OCI-LY1 (cell line): ENCODE measurements at regions not wholly inside any gene's neighbourhood (a gene's known extent, or its start where the extent isn't known, plus 50 kb on each side); places are given as distances from the start of the nearest gene placed in this dataset.

Experiments
- H2AFZ ChIP-seq: fragments of 200-600 bp; sonication (generic), shearing (Covaris generic); 2 replicates; pipeline ENCODE4 v1.6.0; 2014; ENCODE audit warnings: antibody characterized with exemption, mild to moderate bottlenecking, low read length
- H3F3A ChIP-seq: fragments of 200-600 bp; sonication (generic), shearing (Covaris generic); 2 replicates; pipeline ENCODE4 v1.6.0; 2014; ENCODE audit warnings: mild to moderate bottlenecking, antibody characterized with exemption, low read length, moderate library complexity; ENCODE audit not compliant: insufficient read depth
- H3K27ac ChIP-seq: fragments of 200-600 bp; sonication (generic); 2 replicates; pipeline ENCODE4 v1.5.1; 2014; ENCODE audit warnings: low read length, mixed run types, mild to moderate bottlenecking, low read depth; ENCODE audit not compliant: poor library complexity, severe bottlenecking
- H3K27me3 ChIP-seq: fragments of 200-600 bp; sonication (generic); 2 replicates; pipeline ENCODE4 v1.6.0; 2014; ENCODE audit warnings: antibody characterized with exemption, mild to moderate bottlenecking, low read length, moderate library complexity; ENCODE audit not compliant: insufficient read depth
- H3K36me3 ChIP-seq: fragments of 200-600 bp; sonication (generic); 2 replicates; pipeline ENCODE4 v1.6.1; 2014; ENCODE audit warnings: mild to moderate bottlenecking, antibody characterized with exemption, low read length, moderate library complexity, mixed read lengths; ENCODE audit not compliant: insufficient read depth
- H3K4me1 ChIP-seq: fragments of 200-600 bp; sonication (generic); 2 replicates; pipeline ENCODE4 v1.5.1; 2014; ENCODE audit warnings: mild to moderate bottlenecking, low read length, moderate library complexity; ENCODE audit not compliant: insufficient read depth, severe bottlenecking
- H3K4me2 ChIP-seq: fragments of 200-600 bp; sonication (generic), shearing (Covaris generic); 2 replicates; pipeline ENCODE4 v1.6.1; 2014; ENCODE audit warnings: low read length
- H3K4me3 ChIP-seq: fragments of 200-600 bp; sonication (generic); 2 replicates; pipeline ENCODE4 v1.5.1; 2014; ENCODE audit warnings: low read length, low read depth, mild to moderate bottlenecking, mixed read lengths; ENCODE audit not compliant: poor library complexity, severe bottlenecking
- H3K79me2 ChIP-seq: fragments of 200-600 bp; shearing (Covaris generic); 2 replicates; pipeline ENCODE4 v1.6.1; 2016; ENCODE audit warnings: mixed run types, low read length, mixed read lengths; ENCODE audit not compliant: insufficient read depth
- H3K9ac ChIP-seq: fragments of 200-600 bp; sonication (generic), shearing (Covaris generic); 2 replicates; pipeline ENCODE4 v1.6.1; 2014; ENCODE audit warnings: mild to moderate bottlenecking, low read length, mixed read lengths
- H3K9me2 ChIP-seq: fragments of 200-600 bp; sonication (generic), shearing (Covaris generic); 2 replicates; pipeline ENCODE4 v1.6.1; 2014; ENCODE audit warnings: low read depth, mild to moderate bottlenecking, low read length, mixed read lengths
- H3K9me3 ChIP-seq: fragments of 200-600 bp; shearing (Covaris generic); 2 replicates; pipeline ENCODE4 v1.6.1; 2014; ENCODE audit warnings: low read length, mixed read lengths
- H4K20me1 ChIP-seq: fragments of 200-600 bp; sonication (generic), shearing (Covaris generic); 2 replicates; pipeline ENCODE4 v1.6.0; 2016; ENCODE audit warnings: mild to moderate bottlenecking, low read length; ENCODE audit not compliant: insufficient read depth
- EZH2 ChIP-seq: fragments of 200-600 bp; sonication (generic), shearing (Covaris generic); IDR thresholded peaks from 2 replicates; pipeline ENCODE4 v1.8.0; 2017; ENCODE audit warnings: borderline replicate concordance, mixed run types, mild to moderate bottlenecking, antibody characterized with exemption, low read length, moderate library complexity, mixed read lengths
- TF ChIP-seq, protein P1 (sequence below): fragments of 200-600 bp; sonication (generic), shearing (Covaris generic); IDR thresholded peaks from 2 replicates; pipeline ENCODE4 v1.5.1; 2017; ENCODE audit warnings: mild to moderate bottlenecking, antibody characterized with exemption, low read length, moderate library complexity, mixed read lengths

DNA sequence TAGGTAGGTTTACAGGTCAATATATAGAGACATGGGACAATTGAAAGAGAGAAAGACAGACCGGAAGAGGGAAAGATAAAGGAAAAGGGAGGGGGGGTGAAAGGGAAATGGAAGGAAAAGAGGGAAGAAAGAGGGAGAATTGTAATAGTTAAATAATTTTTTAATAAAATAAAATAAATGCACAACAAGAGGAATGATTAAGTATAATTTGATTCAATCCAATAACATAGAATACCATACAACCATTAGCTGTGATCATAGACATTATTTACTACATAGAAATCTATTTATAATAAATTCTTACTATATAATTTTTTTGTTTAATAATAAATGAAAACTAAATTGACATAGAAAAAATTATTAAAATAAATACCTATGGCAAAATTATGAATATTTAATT, 330.7 kb downstream of the NR4A2 start:
- no peaks in the 10 kb centered on the region for H4K20me1 ChIP-seq
- no peaks in the 10 kb centered on the region for H3K27me3 ChIP-seq
- H3F3A ChIP-seq: no peaks in the 10 kb centered on the region; the same call in 1 of the 2 replicates
- H3K4me2 ChIP-seq: no peak overlapping the region
- no peaks in the 10 kb centered on the region for H3K9me3 ChIP-seq
- TF ChIP-seq, protein P1, sequence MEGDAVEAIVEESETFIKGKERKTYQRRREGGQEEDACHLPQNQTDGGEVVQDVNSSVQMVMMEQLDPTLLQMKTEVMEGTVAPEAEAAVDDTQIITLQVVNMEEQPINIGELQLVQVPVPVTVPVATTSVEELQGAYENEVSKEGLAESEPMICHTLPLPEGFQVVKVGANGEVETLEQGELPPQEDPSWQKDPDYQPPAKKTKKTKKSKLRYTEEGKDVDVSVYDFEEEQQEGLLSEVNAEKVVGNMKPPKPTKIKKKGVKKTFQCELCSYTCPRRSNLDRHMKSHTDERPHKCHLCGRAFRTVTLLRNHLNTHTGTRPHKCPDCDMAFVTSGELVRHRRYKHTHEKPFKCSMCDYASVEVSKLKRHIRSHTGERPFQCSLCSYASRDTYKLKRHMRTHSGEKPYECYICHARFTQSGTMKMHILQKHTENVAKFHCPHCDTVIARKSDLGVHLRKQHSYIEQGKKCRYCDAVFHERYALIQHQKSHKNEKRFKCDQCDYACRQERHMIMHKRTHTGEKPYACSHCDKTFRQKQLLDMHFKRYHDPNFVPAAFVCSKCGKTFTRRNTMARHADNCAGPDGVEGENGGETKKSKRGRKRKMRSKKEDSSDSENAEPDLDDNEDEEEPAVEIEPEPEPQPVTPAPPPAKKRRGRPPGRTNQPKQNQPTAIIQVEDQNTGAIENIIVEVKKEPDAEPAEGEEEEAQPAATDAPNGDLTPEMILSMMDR: no peak
- TF ChIP-seq EZH2: no peak
- H3K4me1 ChIP-seq: no peaks in the 10 kb centered on the region
- H3K79me2 ChIP-seq: no peaks in the 10 kb centered on the region
- no peaks in the 10 kb centered on the region for H3K36me3 ChIP-seq
- H2AFZ ChIP-seq: no peak overlapping the region
- no peak overlapping the region for H3K27ac ChIP-seq
- H3K9ac ChIP-seq: no peak overlapping the region
- no peak overlapping the region for H3K4me3 ChIP-seq
- H3K9me2 ChIP-seq: no peaks in the 10 kb centered on the region

DNA sequence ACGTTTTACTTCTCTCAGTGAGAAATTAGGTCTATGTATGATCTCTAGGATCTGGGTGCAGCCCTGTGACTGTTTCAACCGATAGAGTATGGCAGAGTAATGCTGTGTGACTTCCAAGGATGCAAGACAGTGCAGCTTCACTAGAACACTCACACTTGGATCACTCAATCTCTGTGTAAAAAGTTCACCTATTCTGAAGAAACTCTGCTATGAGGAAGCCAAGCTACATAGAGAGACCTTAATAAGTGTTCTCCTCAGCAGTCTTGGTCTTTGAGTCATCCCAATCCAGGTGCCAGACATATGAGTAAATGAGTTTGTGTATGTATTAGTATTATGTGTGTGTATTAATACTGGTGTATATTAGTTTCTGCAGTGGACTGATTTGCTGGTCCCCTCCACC, 335.0 kb downstream of the NR4A2 start:
- Histone ChIP-seq H3K27me3 (no peaks in the 10 kb centered on the region), H4K20me1 (no peaks in the 10 kb centered on the region), H3K9me2 (no peaks in the 10 kb centered on the region), H3K4me2 (no peak overlapping the region), H3K36me3 (no peaks in the 10 kb centered on the region), H3K9ac (no peak overlapping the region), H3F3A (no peaks in the 10 kb centered on the region; the same call in 1 of the 2 replicates), H3K4me1 (no peaks in the 10 kb centered on the region), H2AFZ (no peak overlapping the region), H3K4me3 (no peak overlapping the region), H3K9me3 (no peaks in the 10 kb centered on the region), H3K79me2 (no peaks in the 10 kb centered on the region), H3K27ac (no peak overlapping the region)
- TF ChIP-seq, protein P1: no peak
- TF ChIP-seq EZH2: no peak

DNA sequence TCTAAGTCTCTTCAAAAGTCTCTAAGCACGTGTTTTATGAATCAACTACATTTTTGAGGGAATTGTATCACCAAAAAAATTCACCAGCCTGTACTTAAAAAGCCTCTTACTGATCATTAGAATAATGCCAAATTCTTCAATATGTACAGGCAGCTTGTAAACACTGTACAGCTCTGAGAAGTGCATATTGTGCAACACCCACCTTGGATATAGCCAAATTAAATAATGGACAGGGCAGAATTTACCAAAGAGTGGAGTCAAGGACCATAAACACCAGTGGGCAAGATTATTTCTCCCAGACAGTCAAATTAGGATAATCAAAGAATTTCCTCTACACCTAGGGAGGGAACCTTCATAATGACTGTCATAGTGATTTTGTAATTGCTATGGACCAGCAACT, 338.2 kb downstream of the NR4A2 start:
- Histone ChIP-seq H2AFZ (no peak overlapping the region), H4K20me1 (no peaks in the 10 kb centered on the region), H3K4me3 (no peak overlapping the region), H3K27ac (no peak overlapping the region), H3K79me2 (no peaks in the 10 kb centered on the region), H3K4me1 (no peaks in the 10 kb centered on the region), H3K9me2 (no peaks in the 10 kb centered on the region), H3K9me3 (no peaks in the 10 kb centered on the region), H3K4me2 (no peak overlapping the region), H3K36me3 (no peaks in the 10 kb centered on the region), H3K9ac (no peak overlapping the region), H3K27me3 (no peaks in the 10 kb centered on the region), H3F3A (no peaks in the 10 kb centered on the region)
- no peak for TF ChIP-seq EZH2

DNA sequence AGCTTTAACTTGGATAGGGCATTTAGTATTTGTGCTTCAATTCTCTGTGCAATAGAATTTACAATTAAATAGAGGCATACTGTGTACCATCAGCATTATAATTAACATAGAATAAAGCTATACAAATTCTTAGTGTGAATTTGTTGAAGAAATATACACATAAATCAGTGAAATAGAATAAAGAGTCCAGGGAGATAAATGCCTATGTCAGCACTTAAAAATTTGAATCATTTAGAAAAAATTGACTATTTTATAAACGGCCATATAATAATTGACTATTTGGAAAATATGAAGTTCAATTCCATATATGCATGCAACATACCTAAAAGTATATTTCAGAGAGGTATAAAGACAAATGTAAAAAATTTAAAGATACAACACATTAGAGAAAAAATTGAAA, 348.7 kb downstream of the NR4A2 start:
- H2AFZ ChIP-seq: no peak overlapping the region
- H3K4me1 ChIP-seq: no peaks in the 10 kb centered on the region
- H3K9ac ChIP-seq: no peak overlapping the region
- no peaks in the 10 kb centered on the region for H3K9me3 ChIP-seq
- no peak overlapping the region for H3K4me3 ChIP-seq
- no peak overlapping the region for H3K27ac ChIP-seq
- H3K36me3 ChIP-seq: no peaks in the 10 kb centered on the region
- no peaks in the 10 kb centered on the region for H3F3A ChIP-seq
- H4K20me1 ChIP-seq: no peaks in the 10 kb centered on the region
- no peak overlapping the region for H3K4me2 ChIP-seq
- H3K9me2 ChIP-seq: no peaks in the 10 kb centered on the region
- H3K27me3 ChIP-seq: no peaks in the 10 kb centered on the region
- TF ChIP-seq EZH2: no peak
- TF ChIP-seq, protein P1: no peak
- H3K79me2 ChIP-seq: no peaks in the 10 kb centered on the region
